ENCODE measurements at regions not wholly inside any gene's neighbourhood (a gene's known extent, or its start where the extent isn't known, plus 50 kb on each side); places are given as distances from the start of the nearest gene placed in this dataset.
A peak's percentile ranks its signal among the peaks of the same experiment; 100 is the strongest.

DNA sequence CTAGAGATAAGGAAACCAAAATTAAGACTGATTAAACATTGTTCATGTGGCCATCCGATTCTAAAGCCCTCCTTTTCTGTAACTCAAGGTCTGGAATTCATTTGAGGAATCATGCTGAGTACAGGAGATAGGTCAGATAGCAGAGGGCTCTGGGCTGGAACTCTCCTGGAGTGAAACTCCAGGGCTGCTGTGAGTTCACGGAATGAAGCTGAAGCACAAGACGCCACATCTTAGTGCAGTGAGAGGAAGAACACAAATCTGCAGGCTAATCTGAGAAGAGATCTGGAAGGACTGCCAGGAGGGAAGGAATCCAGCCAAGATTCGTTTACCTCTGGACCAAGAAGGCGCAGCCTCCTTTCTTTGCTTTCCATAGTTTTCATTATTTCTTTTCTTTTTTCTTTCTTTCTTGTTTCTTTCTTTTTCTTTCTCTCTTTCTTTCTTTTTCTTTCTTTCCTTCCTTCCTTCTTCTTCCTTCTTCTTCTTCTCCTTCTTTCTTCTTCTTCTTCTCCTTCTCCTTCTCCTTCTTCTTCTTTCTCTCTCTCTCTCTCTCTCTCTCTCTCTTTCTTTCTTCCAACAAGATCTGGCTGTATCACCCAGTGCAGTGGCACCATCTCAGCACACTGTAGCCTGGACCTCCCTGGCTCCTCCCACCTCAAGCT is 74.8 kb upstream of the ATP1B1 start:
- Histone ChIP-seq H3K27me3 (ENCODE audit: insufficient read depth, poor library complexity, severe bottlenecking) (no peaks in the 10 kb centered on the region), H3K4me3 (replicated peaks; ENCODE audit: insufficient read depth, low read length) (no peak overlapping the region)

GRCh38 chr1:169041366-169041765 is 65.1 kb upstream of the ATP1B1 start:
- no peaks in the 10 kb centered on the region for H3K27me3 ChIP-seq (ENCODE audit: insufficient read depth, poor library complexity, severe bottlenecking)
- peak in 1 of 2 experiments; percentile 63 for DNase-seq (ENCODE audit: low read depth in 1 of 2, low spot score in 1 of 2)
- no peak overlapping the region; the same call in 1 of the 2 replicates for H3K27ac ChIP-seq (replicated peaks)
- no peak overlapping the region for H3K4me3 ChIP-seq (replicated peaks; ENCODE audit: insufficient read depth, low read length)
- TF ChIP-seq POLR2AphosphoS5 (IDR thresholded peaks at IDR 0.05; ENCODE audit: low read depth) (no peak), GABPA (IDR thresholded peaks at IDR 0.05; ENCODE audit: low read depth) (no peak), SPI1 (IDR thresholded peaks at IDR 0.05; ENCODE audit: borderline replicate concordance, low read depth) (peak; percentile 44; the same call in 1 of the 2 replicates)
- TF ChIP-seq, protein P1, sequence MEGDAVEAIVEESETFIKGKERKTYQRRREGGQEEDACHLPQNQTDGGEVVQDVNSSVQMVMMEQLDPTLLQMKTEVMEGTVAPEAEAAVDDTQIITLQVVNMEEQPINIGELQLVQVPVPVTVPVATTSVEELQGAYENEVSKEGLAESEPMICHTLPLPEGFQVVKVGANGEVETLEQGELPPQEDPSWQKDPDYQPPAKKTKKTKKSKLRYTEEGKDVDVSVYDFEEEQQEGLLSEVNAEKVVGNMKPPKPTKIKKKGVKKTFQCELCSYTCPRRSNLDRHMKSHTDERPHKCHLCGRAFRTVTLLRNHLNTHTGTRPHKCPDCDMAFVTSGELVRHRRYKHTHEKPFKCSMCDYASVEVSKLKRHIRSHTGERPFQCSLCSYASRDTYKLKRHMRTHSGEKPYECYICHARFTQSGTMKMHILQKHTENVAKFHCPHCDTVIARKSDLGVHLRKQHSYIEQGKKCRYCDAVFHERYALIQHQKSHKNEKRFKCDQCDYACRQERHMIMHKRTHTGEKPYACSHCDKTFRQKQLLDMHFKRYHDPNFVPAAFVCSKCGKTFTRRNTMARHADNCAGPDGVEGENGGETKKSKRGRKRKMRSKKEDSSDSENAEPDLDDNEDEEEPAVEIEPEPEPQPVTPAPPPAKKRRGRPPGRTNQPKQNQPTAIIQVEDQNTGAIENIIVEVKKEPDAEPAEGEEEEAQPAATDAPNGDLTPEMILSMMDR (IDR thresholded peaks at IDR 0.05; ENCODE audit: insufficient read depth, low read length) = no peak
- TF ChIP-seq, protein P2, sequence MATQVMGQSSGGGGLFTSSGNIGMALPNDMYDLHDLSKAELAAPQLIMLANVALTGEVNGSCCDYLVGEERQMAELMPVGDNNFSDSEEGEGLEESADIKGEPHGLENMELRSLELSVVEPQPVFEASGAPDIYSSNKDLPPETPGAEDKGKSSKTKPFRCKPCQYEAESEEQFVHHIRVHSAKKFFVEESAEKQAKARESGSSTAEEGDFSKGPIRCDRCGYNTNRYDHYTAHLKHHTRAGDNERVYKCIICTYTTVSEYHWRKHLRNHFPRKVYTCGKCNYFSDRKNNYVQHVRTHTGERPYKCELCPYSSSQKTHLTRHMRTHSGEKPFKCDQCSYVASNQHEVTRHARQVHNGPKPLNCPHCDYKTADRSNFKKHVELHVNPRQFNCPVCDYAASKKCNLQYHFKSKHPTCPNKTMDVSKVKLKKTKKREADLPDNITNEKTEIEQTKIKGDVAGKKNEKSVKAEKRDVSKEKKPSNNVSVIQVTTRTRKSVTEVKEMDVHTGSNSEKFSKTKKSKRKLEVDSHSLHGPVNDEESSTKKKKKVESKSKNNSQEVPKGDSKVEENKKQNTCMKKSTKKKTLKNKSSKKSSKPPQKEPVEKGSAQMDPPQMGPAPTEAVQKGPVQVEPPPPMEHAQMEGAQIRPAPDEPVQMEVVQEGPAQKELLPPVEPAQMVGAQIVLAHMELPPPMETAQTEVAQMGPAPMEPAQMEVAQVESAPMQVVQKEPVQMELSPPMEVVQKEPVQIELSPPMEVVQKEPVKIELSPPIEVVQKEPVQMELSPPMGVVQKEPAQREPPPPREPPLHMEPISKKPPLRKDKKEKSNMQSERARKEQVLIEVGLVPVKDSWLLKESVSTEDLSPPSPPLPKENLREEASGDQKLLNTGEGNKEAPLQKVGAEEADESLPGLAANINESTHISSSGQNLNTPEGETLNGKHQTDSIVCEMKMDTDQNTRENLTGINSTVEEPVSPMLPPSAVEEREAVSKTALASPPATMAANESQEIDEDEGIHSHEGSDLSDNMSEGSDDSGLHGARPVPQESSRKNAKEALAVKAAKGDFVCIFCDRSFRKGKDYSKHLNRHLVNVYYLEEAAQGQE (IDR thresholded peaks at IDR 0.05; ENCODE audit: insufficient replicate concordance, low read depth) = no peak

More for the DNA sequence above, 74.8 kb upstream of the ATP1B1 start:
- no peak for DNase-seq (ENCODE audit: low read depth in 1 of 2, low spot score in 1 of 2)
- no peak overlapping the region for H3K27ac ChIP-seq (replicated peaks)
- TF ChIP-seq POLR2AphosphoS5 (IDR thresholded peaks at IDR 0.05; ENCODE audit: low read depth) (no peak), SPI1 (IDR thresholded peaks at IDR 0.05; ENCODE audit: borderline replicate concordance, low read depth) (no peak), GABPA (IDR thresholded peaks at IDR 0.05; ENCODE audit: low read depth) (no peak)
- TF ChIP-seq, protein P2 (IDR thresholded peaks at IDR 0.05; ENCODE audit: insufficient replicate concordance, low read depth) = no peak
- TF ChIP-seq, protein P1 (IDR thresholded peaks at IDR 0.05; ENCODE audit: insufficient read depth, low read length) = no peak

- Histone ChIP-seq H3K4me3 (replicated peaks; ENCODE audit: insufficient read depth, low read length) (no peak overlapping the region), H3K27ac (replicated peaks) (no peak overlapping the region), H3K27me3 (ENCODE audit: insufficient read depth, poor library complexity, severe bottlenecking) (no peaks in the 10 kb centered on the region)
- no peak for DNase-seq (ENCODE audit: low read depth in 1 of 2, low spot score in 1 of 2)
- no peak for TF ChIP-seq GABPA (IDR thresholded peaks at IDR 0.05; ENCODE audit: low read depth)
- TF ChIP-seq SPI1 (IDR thresholded peaks at IDR 0.05; ENCODE audit: borderline replicate concordance, low read depth) = no peak
- TF ChIP-seq, protein P2 (IDR thresholded peaks at IDR 0.05; ENCODE audit: insufficient replicate concordance, low read depth) = no peak
- TF ChIP-seq, protein P1 (IDR thresholded peaks at IDR 0.05; ENCODE audit: insufficient read depth, low read length) = no peak
- TF ChIP-seq POLR2AphosphoS5 (IDR thresholded peaks at IDR 0.05; ENCODE audit: low read depth) = no peak
Observed at GRCh38 chr1:169042377-169042776, 64.1 kb upstream of the ATP1B1 start.
